Limb (tissue), 2 donors: ENCODE measurements at regions not wholly inside any gene's neighbourhood (a gene's known extent, or its start where the extent isn't known, plus 50 kb on each side); places are given as distances from the start of the nearest gene placed in this dataset.

Experiments
- DNase-seq, 2 donors: peaks; one replicate each; pipeline ENCODE4 v3.0.0-alpha.2; 2016; ENCODE audit errors: extremely low spot score in 2 of 2

DNA sequence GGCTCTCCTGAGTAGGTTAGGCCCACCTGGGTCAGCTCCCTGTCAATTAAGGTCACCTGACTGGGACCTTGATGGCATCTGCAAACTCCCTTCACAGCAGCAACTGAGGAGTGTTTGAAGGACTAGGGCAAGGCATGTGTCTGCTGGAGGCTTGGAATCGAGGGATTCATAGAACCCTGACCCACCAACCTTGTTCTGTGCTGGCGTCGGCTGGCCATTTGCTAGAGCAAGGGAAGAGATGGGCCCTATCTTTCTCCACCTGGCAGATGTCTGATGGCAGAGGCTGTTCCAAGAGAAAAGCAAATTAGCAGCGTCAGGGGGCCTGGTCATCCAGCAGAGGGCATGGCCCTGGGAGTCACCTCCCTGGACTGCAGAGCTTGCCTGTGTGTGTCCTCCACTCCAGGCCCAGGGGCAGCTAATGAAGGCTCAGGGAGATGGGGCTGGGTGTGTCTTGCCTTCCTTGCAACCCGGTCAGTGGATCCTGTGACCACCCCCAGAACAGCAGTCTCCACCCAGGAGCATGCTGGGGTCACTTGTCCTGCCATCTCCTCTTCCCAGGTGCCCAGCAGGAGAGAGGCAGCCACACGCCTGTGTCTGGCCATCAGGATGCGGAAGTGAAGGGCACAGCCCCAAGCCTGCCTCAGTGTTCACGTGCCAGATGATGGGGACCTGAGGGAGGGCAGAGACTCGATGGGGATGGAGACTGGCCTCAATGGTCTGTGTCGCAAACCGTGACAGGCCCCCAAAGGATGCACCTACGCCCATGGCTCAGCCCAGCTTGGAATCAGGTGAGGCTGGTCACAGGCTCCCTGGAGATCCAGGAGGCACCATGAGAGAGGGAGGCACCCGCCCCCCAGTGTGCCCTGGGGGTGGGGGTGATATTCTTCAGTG lies 53.9 kb downstream of the BARX1 start:
- DNase-seq, result peak in 1 of 2 donors; percentile 14

DNA sequence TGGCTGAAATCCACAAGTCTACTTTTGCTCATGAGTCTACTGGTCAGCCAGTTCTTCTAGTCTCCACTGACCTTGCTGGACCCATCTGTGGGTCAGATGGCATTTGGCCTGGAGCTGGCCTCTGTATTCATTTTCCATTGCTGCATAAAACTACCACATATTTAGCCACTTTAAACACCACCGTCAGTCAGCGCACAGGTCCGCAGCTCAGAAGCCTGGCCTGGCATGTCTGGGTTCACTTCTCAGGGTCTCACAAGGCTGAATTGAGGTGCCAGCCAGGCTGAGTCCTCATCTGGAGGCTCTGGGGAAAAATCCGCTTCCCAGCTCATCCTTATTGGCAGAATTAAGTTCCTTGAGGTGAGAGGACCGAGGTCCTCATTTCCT lies 54.7 kb downstream of the BARX1 start:
- no peak for DNase-seq

DNA sequence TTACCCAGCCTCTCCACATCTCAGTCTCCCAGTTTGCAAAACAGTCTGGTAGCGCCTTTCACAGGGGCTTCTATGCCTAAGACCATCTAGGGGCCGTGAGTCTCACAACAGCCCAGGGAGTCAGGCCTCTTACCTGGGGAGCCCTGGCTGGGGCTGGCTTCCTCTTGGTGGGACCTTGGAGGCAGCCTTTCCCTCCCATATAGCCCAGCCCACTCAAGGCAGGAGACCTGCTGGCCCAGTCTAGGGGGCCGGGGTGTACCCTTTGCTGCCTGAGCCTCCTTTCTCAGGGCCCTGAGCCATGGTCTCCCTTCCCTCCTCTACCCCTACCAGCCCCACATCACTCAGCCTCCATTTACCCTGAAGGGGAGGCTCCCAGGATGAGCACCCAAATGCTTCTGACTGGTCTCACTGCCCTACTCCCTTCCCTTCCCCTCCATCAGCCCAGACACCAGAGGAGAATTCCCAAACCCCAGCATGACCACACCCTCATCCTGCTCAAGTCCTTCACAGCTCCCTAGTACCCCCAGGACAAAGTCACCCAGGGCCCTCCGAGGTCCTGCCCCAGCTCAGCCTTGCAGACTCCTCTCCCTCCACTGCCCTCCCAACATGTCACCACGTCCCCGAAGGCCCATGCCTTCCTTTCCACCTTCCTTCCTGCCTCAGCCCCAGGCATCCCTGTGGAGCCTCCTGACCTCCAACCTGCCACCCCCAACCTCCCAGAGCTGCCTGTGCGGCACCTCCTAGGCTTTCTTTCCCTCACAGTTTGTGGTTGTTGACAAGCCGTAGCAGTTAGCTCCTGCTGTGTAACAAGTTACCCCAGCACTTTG lies 55.3 kb downstream of the BARX1 start:
- no peak for DNase-seq

DNA sequence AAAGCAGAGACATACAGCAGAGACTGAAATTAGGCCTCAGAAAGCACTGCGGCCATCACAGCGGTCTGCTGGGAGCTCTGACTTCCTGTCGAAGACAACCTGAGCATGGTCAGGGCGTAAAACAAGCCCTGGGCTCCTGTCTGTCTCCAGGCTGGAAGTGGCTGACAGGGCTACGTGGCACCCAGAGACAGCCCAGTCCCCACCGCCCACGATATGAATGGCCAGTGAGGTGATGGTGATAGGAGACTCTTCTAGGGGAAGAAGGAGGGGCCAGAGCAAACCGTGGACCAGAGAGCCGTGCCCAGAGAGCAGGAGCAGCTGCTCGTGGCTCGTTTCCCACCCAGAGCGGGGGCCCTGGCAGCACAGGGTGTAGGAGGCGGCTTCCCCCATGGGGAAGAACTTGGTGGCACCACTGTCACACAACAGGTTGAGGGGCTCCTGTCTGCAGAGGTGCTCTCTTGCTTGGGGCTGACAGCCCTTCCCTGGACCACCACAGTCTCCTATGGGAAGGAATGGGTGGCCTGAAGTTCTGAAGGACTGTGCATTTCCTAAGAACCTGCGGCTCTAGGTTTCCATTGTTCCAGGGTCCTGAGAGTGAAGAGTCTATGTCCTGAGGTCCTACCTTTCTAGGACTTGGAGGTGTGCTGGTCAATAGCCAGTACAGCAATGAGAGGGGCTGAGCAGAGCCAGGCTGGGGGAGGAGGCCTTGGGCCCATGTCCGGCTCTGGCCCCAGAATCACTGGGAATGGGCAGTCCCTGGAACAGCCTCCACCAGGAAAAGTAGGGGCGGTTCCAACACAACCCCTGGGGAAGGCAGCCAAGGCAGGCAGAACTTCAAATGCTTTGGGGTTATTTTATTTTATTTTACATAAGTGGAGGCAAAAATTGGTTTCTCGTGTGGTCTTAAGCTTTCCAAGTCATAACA lies 56.4 kb downstream of the BARX1 start:
- peak in 1 of 2 donors; percentile 18 for DNase-seq

DNA sequence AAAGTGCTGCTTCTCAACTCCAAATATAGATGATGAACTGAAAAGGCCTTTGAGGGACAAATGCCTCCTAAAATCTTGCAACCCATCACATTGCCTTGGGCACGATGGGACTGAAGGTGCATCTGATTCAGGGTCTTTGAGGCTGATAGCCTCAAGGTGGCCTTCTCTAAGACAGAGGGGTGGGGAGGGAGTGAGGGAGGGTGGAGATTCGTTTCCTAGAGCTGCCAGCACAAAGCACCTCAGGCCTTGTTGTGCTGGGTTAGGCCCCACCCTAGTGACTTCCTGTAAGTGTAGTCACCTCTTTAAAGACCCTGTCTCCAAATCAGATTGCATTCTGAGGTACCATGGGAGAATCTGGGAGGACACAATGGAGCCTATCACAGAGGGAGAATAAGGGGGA lies 57.1 kb downstream of the BARX1 start:
- no peak for DNase-seq

DNA sequence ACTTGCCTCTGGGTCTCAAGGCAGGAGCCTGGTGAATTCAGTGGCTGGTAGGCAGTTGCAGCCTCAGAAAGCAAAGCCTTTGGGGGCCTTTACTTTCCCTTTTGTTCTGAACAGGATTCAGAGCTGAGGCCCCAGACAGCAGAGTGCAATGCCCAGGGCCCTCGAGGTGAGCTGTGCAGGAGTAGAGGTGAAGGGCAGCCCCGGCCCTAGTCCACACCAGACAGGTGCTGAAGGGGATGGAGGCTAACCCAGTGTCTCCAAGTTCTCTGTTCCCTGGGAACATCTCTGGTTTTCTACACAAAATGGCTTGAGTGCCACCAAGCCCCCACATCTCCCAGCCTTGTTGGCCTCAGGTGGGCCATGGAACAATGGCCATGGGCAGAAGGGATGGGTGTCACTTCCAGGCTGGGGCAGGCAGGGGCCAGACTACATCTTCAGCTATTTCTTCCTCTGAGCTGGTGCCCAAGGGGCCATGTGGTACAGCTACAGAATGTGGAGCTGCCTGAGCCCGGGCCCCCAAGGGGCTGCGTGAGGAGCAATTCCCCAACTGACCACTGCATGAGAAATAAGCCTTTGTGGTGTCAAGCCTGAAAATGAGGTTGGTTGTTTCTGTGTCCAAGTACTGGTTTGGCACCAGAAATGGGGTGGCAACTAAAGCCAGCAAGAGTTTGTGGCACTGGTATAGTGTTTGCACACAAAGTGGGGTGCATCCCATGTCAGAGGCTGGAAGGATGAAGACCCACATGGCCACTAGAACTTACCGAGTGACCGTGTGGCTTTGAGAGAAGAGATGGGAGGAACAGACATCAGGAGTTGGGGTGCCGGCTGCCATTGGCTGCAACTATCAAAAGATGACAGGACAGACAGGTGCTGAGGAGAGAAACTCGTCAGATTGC lies 57.8 kb downstream of the BARX1 start:
- DNase-seq, result peak in 1 of 2 donors; percentile 9

DNA sequence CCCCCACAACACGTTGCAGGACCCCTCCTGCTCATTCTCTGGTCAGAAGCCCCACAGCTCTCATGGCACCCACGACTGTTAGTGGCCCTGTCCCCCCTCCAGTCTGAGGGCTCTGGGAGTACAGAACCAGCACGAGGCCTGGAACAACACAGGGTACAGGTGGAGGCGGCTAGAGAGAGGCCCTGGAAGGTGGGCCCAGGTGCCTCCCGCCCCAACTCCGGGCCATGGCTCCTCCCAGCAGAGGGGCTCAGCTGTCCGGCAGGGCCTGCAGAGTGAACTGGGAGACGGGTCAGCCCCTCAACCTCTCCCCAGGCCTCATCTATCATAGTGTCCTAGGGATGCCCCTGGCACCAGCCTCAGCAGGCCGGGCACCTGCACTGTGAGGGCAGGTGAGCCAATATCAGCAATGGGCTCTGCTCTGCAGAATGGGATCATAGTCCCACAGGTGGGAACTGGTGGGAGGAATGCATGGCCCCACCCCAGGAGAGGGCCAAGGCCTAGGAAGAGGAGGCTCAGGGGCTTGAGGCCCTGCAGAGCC lies 58.6 kb downstream of the BARX1 start:
- DNase-seq, result peak in 1 of 2 donors; percentile 14

DNA sequence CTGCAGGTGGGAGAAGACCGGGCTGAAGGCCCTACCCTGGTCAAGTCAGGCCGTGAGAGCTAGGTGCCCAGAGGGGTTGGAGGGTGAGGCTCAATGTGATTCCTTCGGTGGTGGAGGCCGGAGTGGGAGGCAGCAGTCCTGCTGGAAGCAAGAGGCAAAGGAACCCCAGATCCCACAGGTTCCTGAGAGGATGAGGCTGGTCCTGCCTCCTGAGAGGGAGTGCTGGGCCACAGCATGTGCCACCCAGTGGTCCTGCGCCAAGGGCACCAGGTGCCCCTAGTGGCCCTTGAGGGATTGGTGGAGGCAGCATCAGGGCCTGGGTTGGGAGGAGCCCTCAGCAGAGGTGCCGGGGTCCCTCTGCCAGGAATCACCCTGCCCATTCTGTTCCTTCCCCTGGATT lies 59.1 kb downstream of the BARX1 start:
- DNase-seq, result peak in 1 of 2 donors; percentile 14

DNA sequence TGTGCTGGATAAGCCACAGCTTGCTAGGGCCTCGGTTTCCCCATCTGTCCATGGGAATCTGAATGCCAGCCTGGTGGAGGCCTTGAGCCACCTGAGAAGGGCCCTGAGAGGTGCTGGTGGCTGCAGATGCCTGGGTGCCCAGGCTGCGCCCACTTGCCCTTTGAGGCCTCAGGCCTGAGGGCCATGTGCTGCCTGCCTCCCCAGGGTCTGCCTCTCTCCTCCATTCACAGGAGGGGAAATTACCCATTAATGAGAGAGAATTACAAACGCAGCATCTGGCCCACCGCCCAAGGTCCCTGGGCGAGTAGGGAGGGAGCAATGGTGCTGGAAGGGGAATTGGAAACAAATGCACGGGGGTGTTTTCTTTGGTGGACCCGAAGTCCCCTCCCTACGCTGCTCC lies 59.6 kb downstream of the BARX1 start:
- DNase-seq, result peak in 1 of 2 donors; percentile 12

DNA sequence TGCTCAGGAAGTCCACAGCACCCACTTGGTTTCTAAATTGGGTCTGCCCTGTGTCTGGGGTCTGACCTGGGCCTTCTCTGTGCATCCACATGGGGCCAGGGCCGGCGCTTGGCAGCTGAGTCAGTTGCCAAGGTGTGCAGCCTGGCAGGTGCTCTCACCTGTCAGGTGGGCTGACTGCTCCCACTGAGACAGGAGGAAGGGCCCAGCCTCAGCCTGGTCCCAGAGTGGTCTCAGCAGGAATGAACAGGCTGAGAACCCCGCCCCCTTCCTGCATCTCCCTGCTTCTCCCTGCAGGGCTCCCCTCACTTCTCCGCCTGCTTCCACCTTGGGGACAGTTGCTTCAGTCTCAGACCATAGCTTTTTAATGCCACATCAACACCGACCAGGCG lies 60.5 kb downstream of the BARX1 start:
- peak in 1 of 2 donors; percentile 19 for DNase-seq

DNA sequence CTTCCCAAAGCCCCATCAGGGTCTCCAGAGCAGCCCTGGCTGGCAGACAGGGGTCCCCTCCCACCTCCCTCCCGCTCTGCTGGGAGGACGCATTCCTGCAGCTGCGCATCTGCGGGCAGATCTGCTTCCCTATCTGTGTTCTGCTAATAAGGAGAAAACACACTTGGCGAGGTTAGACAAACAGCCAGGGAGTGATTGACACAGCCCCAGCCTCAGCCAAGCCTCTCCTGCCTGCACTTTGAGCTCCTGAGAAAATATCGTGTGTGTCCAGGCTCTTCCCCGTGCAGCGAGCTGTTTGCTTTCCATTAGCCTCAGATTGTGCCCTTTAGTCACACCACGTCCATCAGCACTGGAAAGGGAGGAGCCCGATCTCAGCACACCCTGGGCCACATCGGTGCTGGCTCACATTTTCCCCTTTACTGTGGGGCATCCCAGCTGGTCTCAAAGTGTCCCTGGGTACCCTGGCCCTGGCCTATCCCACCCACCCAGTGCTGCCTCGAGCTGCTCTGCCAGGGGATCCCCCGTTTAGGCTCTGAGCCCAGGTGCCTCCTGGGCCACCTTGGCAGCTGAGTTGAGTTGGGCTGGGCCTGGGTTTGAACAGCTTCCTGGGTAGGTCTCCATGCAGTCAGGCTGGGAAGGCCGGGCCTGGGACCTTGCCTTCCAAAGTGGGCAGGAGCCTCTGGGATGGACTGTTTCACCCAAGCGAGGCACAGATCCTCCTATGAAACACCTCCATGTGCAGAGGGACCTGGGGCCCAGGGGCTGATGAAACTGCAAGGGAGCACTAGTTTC lies 61.1 kb downstream of the BARX1 start:
- peak in 1 of 2 donors; percentile 24 for DNase-seq

DNA sequence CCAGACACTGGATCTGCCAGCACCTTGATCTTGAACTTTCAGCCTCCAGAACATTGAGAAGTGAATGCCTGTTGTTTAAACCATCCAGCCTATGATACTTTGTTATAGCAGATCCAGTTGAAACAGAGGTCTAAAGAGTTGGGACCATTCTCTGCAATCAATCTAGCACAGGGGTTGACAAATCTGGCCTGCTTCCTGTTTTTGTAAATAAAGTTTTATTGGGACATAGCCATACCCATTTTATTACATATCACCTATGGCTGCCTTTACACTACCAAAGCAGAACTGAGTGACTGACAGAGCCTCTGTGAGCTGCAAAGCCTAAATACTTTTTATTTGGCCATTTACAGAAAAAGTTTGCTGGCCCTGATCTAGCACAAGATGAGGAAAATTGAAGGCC lies 62.0 kb downstream of the BARX1 start:
- DNase-seq, result no peak

DNA sequence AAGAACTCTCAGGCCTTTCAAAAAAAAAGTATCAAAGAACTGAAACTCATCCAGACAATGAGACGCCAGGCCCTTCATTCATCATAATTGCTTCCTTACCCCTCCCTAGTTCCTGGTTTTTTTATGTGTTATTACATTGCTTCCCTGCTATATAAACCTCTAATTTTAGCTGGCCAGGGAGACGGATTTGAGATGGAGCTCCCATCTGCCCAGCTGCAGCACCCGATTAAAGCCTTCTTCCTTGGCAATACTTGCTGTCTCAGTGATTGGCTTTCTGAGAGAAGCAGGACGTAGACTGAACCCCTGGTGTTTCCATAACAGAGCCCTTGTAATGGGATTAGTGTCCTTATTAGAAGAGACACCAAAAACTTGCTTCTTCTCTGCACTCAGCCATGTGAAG lies 62.4 kb downstream of the BARX1 start:
- DNase-seq, result no peak

DNA sequence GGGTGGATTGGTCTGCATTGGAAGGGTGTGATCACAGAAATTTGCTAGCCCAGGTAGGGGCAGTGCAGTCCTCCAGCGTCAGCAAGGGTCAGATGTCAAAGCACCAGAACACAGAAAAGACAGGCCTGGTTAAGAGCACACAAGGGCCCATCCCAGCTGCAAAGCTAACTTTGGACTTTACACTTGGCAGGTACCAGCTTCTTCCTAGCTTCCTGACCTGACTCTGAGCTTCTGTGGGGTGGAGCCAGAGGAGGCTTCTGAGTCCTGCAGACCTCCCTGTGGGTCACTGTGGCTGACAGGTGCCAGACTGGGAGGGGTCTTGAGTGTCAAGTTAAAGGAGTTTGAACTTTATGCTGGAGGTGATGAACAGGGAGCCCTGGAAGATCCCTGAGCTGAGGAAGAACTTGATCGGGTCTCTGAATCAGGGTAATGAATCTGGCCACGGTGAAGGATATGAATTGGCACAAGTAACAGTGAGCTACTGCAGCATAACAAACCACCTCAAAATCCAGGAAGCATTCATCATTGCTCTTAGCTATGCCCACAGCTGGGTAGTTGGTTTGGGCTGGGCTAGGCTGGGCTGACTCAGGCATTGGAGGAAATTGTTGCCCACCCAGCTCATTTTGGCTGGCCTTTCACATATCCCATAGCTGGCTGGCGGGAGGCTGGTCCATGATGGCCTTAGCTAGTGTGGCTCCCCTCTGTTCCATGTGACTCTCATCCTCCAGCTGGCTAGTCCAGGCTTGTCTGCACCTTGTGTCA lies 63.4 kb downstream of the BARX1 start:
- DNase-seq, result no peak

DNA sequence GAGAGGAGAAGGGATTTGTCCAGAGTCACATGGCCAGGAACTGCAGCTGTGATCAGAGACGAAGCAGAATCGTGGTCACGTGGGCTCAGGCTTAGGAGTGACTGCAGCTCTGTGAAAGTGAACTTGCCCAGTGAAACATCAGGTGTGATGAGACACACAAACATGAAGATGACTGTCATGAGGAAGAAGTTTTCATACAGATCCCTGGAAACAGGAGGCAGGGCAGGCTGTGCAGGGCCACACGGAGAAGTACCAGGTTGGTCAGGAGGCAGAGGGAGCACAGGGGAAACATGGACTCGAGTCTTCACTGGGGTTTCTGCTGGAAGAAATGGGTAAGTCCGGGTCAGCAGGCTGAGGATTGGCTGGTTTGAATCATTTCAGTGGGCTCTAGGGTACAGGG lies 64.1 kb downstream of the BARX1 start:
- DNase-seq, result no peak

DNA sequence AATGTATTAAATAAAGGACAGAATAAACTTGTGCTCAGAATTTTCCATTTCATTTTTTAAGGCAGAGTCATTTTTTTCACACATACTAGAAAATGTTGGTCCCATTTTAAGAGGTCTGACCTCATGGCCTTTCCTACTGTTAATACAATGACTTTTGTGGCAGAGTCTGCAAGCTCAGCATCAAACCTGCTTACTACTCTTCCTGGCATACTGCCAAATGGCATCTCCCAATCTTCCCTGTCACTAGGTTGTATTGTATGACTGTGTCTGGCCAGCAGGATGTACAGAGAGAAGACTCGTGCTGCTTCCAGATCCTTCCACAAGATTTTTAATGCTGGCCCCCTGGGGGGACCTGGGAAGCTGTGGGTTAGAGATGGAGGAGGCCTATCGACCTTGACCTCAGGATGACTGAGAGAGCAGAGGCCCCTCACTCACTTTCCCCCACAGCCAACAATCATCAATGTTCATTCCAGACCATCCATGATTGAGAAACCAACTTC lies 64.7 kb downstream of the BARX1 start:
- no peak for DNase-seq

DNA sequence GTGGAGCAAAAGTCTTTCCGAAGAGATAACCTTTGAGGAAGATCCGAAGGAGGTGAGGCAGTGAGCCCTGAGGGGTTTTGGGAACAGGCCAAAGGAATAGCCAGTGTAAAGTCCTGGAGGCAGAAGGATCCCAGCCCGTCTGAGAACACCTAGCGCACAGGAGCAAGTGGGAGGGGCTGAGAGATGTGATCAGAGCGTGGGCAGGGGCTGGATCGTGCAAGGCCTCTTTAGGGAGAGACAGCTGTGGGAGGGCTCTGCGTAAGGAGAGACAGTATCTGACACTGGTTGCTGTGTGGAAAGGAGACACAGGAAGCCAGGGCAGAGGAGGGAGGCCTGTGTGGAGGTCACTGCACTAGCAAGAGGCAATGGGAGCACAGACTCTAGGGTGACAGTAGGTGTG lies 68.2 kb downstream of the BARX1 start:
- no peak for DNase-seq

DNA sequence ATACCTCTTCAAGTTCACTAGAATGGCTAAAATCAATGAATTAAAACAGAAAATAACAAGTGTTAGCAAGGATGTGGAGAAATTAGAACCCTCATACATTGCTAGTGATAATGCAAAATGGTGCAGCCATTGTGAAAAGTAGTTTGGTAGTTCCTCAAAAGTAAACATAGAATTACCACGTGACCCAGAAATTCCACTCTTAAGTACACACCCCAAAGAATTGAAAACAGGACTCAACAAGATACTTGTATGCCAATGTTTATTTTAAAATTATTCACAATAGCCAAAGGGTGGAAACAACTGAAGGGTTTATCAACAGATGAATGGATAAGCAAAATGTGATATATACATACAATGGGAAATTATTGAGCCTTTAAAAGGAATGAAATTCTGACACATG lies 70.3 kb downstream of the BARX1 start:
- no peak for DNase-seq
